ENCODE measurements at regions not wholly inside any gene's neighbourhood (a gene's known extent, or its start where the extent isn't known, plus 50 kb on each side); places are given as distances from the start of the nearest gene placed in this dataset.

- TF ChIP-seq CTCF (conservative IDR thresholded peaks at IDR 0.05), result no peak
- TF ChIP-seq EZH2 (IDR thresholded peaks at IDR 0.05; ENCODE audit: low read depth), result no peak
These were observed 258.3 kb upstream of the CAMK1G start for GRCh38 chr1:209324901-209325871.

Data from PC-9 (cell line).